ENCODE measurements at regions not wholly inside any gene's neighbourhood (a gene's known extent, or its start where the extent isn't known, plus 50 kb on each side); places are given as distances from the start of the nearest gene placed in this dataset.

DNA sequence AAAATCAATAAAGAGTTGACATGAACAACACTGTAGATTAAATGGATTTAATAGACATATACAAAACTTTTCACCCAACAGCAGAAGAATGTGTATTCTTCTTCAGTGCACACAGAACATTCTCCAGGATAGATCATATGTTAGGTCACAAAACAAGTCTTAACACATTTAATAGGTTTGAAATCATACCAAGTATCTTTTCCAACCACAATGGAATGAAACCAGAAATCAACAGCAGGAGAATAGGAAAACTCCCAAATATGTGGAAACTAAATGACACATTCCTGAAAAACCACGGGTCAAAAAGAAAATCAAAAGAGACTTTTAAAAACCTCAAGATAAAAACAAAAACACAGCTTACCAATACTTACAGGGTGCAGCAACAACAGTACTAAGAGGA is 790.1 kb upstream of the ZNF608 start:
- DNase-seq (ENCODE audit: low spot score) (no peak), FAIRE-seq (no peak)

- FAIRE-seq: no peak
Measured at GRCh38 chr5:125537661-125538060, 791.2 kb upstream of the ZNF608 start.

GRCh38 chr5:125538469-125538868 is 792.0 kb upstream of the ZNF608 start:
- FAIRE-seq: no peak

More at GRCh38 chr5:125537661-125538060, 791.2 kb upstream of the ZNF608 start:
- DNase-seq (ENCODE audit: low spot score): no peak

DNA sequence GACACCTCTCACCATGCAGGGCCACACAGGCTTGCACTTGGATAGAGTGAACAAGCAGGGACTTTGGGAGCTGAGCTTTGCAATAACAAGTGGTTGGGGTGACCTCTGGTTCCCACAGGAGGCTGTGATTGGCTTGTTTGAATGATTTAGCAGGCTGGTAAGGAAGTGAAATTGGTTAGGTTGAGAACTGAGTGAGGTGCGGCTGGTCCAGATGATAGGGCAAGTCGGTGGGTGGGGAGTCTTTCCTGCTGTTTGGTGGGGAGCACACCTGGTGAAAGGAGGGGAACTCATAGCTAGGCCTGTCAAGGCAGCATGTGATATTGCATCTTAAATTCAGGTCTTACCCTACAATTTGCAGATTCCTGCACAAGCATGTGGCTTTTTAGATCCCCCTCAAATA is 794.6 kb upstream of the ZNF608 start:
- FAIRE-seq: no peak
- DNase-seq (ENCODE audit: low spot score): no peak

More at GRCh38 chr5:125538469-125538868, 792.0 kb upstream of the ZNF608 start:
- no peak for DNase-seq (ENCODE audit: low spot score)

DNA sequence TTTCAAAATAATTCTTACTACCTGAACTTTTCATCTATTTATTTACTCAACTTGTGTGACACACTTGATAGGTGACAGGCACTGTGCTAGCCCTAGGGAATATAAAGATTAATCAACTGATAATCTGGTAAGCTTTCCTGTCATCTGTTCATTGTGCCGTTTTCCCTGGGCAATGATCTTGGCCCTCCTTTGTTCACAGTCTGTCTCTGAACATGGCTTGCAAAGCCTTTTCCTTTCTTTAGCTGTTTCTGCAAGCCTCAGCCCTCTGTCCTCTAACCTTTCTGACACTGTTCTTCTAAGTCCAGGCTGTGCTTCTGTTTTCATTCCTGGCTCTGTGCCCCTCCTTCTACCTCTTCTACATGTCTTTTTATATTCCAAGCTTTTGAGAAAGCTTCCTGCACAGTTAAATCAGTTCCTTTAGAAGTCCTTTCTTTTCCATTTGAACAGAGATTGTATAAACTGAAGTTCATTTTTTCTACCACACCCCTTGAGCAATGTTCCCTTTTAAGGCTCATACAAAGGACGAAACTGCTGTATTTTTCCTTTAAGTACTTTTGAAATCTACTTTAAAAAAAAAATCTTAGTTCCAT is 803.0 kb upstream of the ZNF608 start:
- DNase-seq (ENCODE audit: low spot score) (no peak), FAIRE-seq (no peak)

- FAIRE-seq (no peak), DNase-seq (ENCODE audit: low spot score) (no peak)
Measured at GRCh38 chr5:125550274-125550673, 803.8 kb upstream of the ZNF608 start.

- DNase-seq (ENCODE audit: low spot score): no peak
- FAIRE-seq: no peak
Measured at GRCh38 chr5:125551246-125551645, 804.8 kb upstream of the ZNF608 start.

DNA sequence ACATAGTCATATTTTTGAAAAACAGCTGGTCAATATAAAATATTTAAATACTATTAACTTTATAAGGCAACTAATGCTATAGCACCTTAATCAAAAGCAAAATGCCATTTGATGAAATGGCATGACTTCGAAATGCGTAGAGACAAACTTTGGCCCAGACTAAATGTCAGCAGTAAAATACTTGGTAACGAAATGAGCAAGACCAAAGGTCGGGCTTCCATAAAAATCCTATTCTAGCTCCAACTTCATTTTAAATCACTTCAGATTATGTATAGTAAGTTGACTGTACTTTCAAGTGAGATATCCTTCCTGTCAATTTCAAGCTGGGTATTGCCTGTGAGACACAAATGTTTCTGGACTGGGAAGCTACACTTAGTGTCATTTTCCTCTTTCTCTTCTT is 805.4 kb upstream of the ZNF608 start:
- FAIRE-seq (no peak), DNase-seq (ENCODE audit: low spot score) (no peak)

GRCh38 chr5:125552486-125552885 is 806.0 kb upstream of the ZNF608 start:
- FAIRE-seq: no peak

GRCh38 chr5:125554355-125554754 is 807.9 kb upstream of the ZNF608 start:
- FAIRE-seq (no peak), DNase-seq (ENCODE audit: low spot score) (no peak)

More at GRCh38 chr5:125552486-125552885, 806.0 kb upstream of the ZNF608 start:
- no peak for DNase-seq (ENCODE audit: low spot score)

GRCh38 chr5:125555591-125555990 is 809.2 kb upstream of the ZNF608 start:
- FAIRE-seq: no peak
- DNase-seq (ENCODE audit: low spot score): no peak

GRCh38 chr5:125558016-125558415 is 811.6 kb upstream of the ZNF608 start:
- no peak for DNase-seq (ENCODE audit: low spot score)
- no peak for FAIRE-seq

DNA sequence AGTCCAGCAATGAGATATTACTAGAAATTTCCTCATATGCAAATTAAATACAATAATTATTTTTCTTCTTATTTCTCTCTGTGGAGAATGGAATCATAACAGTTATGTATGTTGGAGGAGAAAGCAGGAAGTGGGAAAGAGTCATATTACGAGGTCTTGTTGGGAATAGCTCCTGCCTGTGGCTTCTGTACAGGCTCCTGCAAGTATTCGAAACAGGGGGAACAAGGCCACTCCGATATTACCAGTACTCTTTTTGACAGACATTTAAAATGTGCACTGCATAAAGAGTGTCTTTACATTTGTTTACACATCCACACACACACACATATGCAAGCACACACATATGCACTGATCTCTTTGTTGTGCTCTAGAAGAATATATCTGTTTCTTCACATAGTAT is 812.0 kb upstream of the ZNF608 start:
- FAIRE-seq (no peak), DNase-seq (ENCODE audit: low spot score) (no peak)

DNA sequence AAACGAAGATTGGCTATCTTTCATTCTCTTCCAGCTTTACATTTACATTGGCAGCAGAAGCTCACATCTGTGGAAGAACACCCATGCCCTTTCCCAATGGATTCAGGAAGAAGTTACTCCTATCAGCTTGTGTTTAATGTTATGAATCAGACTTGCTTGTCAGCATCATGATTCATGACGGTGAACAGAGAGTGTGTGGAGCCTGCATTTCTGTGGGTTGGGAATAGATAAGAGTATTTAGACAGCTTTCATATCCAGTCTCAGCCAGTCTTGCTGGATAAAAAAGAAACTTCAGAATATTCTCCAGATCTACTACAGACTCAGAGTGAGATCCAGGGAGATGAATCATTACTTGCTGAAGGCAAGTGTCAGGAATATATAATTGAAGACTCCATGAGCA is 812.9 kb upstream of the ZNF608 start:
- no peak for FAIRE-seq

DNA sequence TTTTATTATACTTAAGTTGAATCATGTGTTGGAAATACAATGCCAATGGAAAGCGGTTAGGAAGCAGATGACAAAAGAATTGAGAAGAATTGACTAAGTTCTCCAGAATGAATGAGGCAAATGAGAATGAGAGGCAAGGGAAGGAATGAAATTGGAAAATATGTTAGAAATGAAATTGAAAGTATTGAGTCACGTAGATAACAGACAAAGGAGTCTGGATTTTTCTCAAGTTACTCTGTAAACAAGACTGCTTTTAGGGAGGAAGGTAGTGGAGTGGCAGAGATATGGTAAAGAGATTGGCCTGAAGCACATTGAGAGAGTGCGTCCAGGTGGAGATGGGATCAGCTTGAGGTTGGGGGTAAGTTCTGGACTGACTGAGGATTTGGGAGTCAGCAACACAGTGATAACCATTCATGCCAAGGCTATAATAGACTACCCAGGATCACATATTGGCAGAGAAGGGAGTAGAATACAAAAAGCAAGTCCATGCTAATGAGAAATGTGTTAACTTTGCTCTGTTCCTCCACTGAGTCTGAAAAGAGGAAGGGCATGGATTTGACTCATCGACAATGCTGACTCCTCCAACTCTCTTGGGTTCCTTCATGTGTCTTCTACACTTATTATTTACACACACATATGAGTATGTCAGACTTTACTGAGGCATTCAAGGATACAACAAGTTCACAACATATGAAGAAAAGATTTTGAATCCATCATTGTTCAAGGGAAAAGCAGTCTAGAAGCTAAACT is 814.2 kb upstream of the ZNF608 start:
- peak; percentile 40 for FAIRE-seq

More for the DNA sequence above, 812.9 kb upstream of the ZNF608 start:
- peak; percentile 70 for DNase-seq (ENCODE audit: low spot score)

DNA sequence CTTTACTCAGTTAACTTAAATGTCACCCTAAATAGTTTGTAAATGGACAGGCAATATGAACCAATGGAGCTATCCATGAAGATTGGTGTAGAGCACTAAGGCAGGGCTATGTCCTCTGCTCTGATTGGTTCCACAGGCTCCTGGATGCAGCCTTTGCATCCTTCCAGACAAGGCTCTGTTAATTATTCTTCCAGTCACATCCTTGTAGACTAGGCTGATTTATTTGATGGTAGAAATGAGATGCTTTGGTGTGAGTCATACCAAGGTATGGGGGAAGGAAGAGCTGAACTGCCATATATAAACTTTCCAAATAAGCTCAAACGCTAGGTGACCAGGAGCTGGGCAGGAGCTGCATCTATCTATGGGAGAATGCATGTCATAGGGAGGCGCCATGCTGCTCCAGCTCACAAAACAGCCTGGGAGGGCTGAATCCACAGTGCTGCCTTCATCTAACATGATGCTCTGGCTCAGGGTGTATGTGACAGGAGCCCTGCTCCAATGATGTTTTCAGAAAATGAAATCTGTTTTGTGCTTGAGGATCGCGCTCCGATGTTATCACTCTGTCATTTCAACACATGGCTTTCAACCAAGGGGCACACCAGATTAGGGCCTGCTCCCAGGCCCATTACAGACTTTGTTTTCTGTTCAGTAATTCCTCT is 818.0 kb upstream of the ZNF608 start:
- FAIRE-seq: no peak
- peak; percentile 10 for DNase-seq (ENCODE audit: low spot score)

More for the DNA sequence above, 814.2 kb upstream of the ZNF608 start:
- no peak for DNase-seq (ENCODE audit: low spot score)

- no peak for FAIRE-seq
- no peak for DNase-seq (ENCODE audit: low spot score)
Measured at GRCh38 chr5:125574491-125575044, 828.1 kb upstream of the ZNF608 start.

DNA sequence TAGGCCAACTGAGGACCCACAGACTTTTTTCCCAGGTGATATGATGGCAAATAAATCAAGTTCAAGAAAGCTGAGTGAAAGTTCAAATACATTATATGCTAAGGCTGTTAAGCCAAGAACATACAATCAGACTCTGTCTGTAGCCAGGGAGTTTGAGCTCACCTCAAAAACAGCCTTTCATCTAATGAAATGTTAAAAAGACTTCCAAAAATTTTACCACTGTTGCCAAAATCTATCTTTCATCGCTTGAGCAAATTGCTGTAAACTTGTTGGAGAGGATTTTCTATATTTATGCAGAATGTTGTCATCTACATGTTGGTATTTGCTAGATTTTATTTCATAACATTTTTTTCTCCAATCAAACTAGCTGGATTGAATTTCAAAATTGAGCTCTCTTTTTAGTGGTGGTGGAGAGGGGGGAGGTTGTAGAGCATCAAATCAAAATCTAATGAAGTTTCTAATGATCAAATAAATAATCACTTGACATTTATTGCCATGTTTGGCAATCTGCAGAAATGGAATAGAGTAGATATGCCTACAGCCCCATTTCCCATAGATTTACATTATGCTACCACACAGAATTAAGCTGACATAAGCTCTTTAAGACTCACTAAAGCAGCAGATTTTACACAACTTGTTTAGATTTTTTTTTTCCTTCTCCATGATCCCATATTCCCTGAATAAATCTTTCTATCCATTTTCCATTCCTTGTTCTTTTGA is 828.9 kb upstream of the ZNF608 start:
- no peak for DNase-seq (ENCODE audit: low spot score)
- FAIRE-seq: no peak

GRCh38 chr5:125575891-125576505 is 829.6 kb upstream of the ZNF608 start:
- no peak for FAIRE-seq
- DNase-seq (ENCODE audit: low spot score): peak; percentile 19

DNA sequence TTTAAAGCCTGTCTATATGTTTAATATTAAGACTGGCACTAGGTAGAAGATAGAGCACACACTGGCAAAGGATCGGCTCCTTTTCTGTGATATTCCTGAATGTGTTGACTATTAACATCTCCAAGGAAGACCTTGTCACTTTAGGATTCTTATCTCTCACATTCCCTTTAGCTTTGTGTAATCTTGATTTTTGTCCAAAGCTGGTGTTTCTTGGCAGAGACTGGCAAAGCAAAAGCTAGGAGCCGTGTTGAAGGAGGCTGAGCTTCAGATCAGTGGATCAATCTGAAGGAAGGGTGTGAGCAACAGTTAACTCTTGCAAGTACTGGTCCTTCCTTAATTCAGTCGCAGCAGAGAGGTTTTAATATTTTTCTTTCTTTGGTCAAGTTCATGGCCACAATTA is 830.4 kb upstream of the ZNF608 start:
- DNase-seq (ENCODE audit: low spot score): no peak
- FAIRE-seq: no peak

DNA sequence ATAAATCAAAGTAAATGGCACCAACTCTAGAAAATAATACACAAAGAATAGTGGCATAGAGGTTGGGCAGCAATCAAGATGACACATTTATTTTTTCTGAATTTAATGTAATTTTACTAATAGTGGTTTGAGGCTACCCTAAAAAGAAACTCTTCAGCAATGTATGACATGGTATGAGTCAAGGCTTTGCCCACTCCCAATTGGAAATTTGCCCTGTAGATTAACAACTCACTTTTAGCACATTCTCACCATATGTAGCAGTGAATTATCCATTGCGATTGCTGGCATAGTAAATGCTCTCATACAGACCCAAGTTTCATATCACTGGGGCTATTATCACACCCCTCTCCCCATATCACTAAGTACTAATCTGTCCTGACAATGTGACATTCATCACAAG is 832.1 kb upstream of the ZNF608 start:
- FAIRE-seq: no peak
- DNase-seq (ENCODE audit: low spot score): no peak

Data from urothelium cell line (cell line).